Glutamatergic neuron (in vitro differentiated cells): ENCODE measurements at regions not wholly inside any gene's neighbourhood (a gene's known extent, or its start where the extent isn't known, plus 50 kb on each side); places are given as distances from the start of the nearest gene placed in this dataset.
"Not testable (repeated sequence)": the region's sequence is repeated elsewhere in the genome, so short reads cannot be mapped to it uniquely, and the experiment has no call there.

ENCODE experiments used
- DNase-seq: peaks from one replicate; pipeline ENCODE4 v3.0.0; 2022
- H3K27ac Mint-ChIP-seq: one replicate; pipeline ENCODE4 v1.8.0; 2020; ENCODE audit warnings: mild to moderate bottlenecking, mixed read lengths, inconsistent platforms; ENCODE audit not compliant: unreplicated experiment
- H3K27me3 Mint-ChIP-seq: one replicate; pipeline ENCODE4 v1.8.0; 2020; ENCODE audit warnings: mild to moderate bottlenecking, moderate library complexity, mixed read lengths, inconsistent platforms; ENCODE audit not compliant: unreplicated experiment
- H3K36me3 Mint-ChIP-seq: one replicate; pipeline ENCODE4 v1.8.0; 2020; ENCODE audit warnings: mild to moderate bottlenecking, mixed read lengths, inconsistent platforms; ENCODE audit not compliant: unreplicated experiment
- H3K4me1 Mint-ChIP-seq: one replicate; pipeline ENCODE4 v1.8.0; 2020; ENCODE audit warnings: mild to moderate bottlenecking, low read depth, mixed read lengths, inconsistent platforms; ENCODE audit not compliant: unreplicated experiment
- H3K4me3 Mint-ChIP-seq: one replicate; pipeline ENCODE4 v1.8.0; 2020; ENCODE audit warnings: mild to moderate bottlenecking, mixed read lengths, inconsistent platforms; ENCODE audit not compliant: unreplicated experiment
- H3K9me3 Mint-ChIP-seq: one replicate; pipeline ENCODE4 v1.8.0; 2020; ENCODE audit warnings: mild to moderate bottlenecking, moderate library complexity, mixed read lengths, inconsistent platforms; ENCODE audit not compliant: unreplicated experiment
- CTCF ChIP-seq: fragments of 200-600 bp; sonication (generic); IDR thresholded peaks from one replicate; pipeline ENCODE4 v1.5.0; 2021; ENCODE audit not compliant: partially characterized antibody, unreplicated experiment

GRCh38 chr7:16369855-16370254 lies 51.5 kb downstream of the CRPPA start:
- H3K4me3 Mint-ChIP-seq = no peak overlapping the region
- DNase-seq = no peak
- no peak overlapping the region for H3K27ac Mint-ChIP-seq
- H3K27me3 Mint-ChIP-seq = peaks cover 3% of the 10 kb centered on the region
- peaks cover 1% of the 10 kb centered on the region for H3K9me3 Mint-ChIP-seq
- peaks cover 2% of the 10 kb centered on the region for H3K4me1 Mint-ChIP-seq
- H3K36me3 Mint-ChIP-seq = peaks cover 9% of the 10 kb centered on the region
- TF ChIP-seq CTCF = no peak

- not testable (repeated sequence) for H3K36me3 Mint-ChIP-seq, H3K4me1 Mint-ChIP-seq, H3K27ac Mint-ChIP-seq, H3K4me3 Mint-ChIP-seq, DNase-seq, H3K9me3 Mint-ChIP-seq, H3K27me3 Mint-ChIP-seq
These were observed 52.0 kb downstream of the CRPPA start for GRCh38 chr7:16369309-16369708.

GRCh38 chr7:16368885-16369284 lies 52.5 kb downstream of the CRPPA start:
- no peak overlapping the region for H3K27ac Mint-ChIP-seq
- H3K4me3 Mint-ChIP-seq = no peak overlapping the region
- no peak for TF ChIP-seq CTCF
- peaks cover 2% of the 10 kb centered on the region for H3K4me1 Mint-ChIP-seq
- H3K27me3 Mint-ChIP-seq = no peaks in the 10 kb centered on the region
- H3K36me3 Mint-ChIP-seq = peaks cover 9% of the 10 kb centered on the region
- DNase-seq = no peak
- H3K9me3 Mint-ChIP-seq = peaks cover 1% of the 10 kb centered on the region

DNA sequence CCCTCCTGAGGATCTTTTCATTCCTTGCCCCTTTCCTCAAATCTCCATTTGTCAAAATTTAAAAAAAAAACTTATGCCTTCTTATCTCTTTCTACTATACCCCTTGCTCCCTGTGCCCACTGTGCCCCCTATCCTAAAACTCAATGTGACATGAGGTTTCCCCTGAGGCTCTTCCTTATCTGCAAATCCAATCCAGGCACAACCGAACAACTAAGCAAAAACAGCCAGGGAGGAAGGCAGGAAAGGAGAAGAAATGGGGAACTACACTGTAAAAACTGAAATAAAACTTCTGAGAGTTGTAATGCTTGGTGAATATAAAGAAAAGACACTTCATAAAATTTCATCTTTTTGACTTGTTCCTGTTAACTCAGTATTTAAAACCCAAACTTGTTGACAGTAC lies 54.2 kb downstream of the CRPPA start:
- peaks cover 4% of the 10 kb centered on the region for H3K36me3 Mint-ChIP-seq
- H3K4me3 Mint-ChIP-seq = no peak overlapping the region
- DNase-seq = no peak
- peaks cover 2% of the 10 kb centered on the region for H3K4me1 Mint-ChIP-seq
- H3K27ac Mint-ChIP-seq = no peak overlapping the region
- no peak for TF ChIP-seq CTCF
- H3K9me3 Mint-ChIP-seq = peaks cover 1% of the 10 kb centered on the region
- H3K27me3 Mint-ChIP-seq = no peaks in the 10 kb centered on the region

GRCh38 chr7:16365952-16366351 lies 55.4 kb downstream of the CRPPA start:
- Mint-ChIP-seq H3K4me3 (no peak overlapping the region), H3K27me3 (no peaks in the 10 kb centered on the region), H3K9me3 (peaks cover 1% of the 10 kb centered on the region), H3K36me3 (peaks cover 4% of the 10 kb centered on the region), H3K27ac (no peak overlapping the region), H3K4me1 (peaks cover 2% of the 10 kb centered on the region)
- no peak for DNase-seq
- TF ChIP-seq CTCF = no peak

DNA sequence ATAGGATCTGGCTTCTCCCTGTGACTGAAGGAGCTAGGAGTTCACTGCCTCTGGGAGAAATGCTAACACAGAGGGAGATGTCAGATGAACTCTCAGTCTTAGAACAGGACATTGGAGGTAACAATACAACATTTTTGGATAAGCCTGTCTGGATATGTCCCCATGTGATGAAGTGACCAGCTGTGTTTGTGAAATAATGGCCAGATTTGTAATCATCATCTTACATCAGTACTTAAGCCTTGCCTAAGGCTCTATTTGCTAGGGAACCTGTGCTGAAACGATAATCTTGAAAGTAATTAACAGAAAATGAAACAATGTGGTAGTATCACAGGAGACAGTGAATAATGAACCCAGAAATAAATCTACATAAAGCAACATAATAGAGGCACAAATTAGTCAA lies 56.2 kb downstream of the CRPPA start:
- no peak for DNase-seq
- Mint-ChIP-seq H3K9me3 (peaks cover 1% of the 10 kb centered on the region), H3K4me1 (peaks cover 2% of the 10 kb centered on the region), H3K27ac (no peak overlapping the region), H3K4me3 (no peak overlapping the region), H3K36me3 (peaks cover 4% of the 10 kb centered on the region), H3K27me3 (no peaks in the 10 kb centered on the region)
- no peak for TF ChIP-seq CTCF
